Tibial nerve (tissue), 4 donors: ENCODE measurements at regions not wholly inside any gene's neighbourhood (a gene's known extent, or its start where the extent isn't known, plus 50 kb on each side); places are given as distances from the start of the nearest gene placed in this dataset.

Experiments
- EP300 ChIP-seq, 2 donors: sonication (generic); formaldehyde crosslinking; IDR thresholded peaks; one replicate each; pipeline ENCODE4 v1.6.1; 2017; ENCODE audit warnings: antibody characterized with exemption in 2 of 2, mild to moderate bottlenecking in 1 of 2
- POLR2A ChIP-seq, 2 donors: fragments of 450-650 bp; IDR thresholded peaks; one replicate each; pipeline ENCODE4 v1.6.1; 2017; ENCODE audit warnings: antibody characterized with exemption in 2 of 2, mild to moderate bottlenecking in 2 of 2, moderate library complexity in 2 of 2
- TF ChIP-seq, protein P1 (sequence below), 5 experiments: fragments of 200-600 bp in 3 of 5; fragments of 450-650 bp in 2 of 5; sonication (generic) in 3 of 5; IDR thresholded peaks; one replicate each; pipeline ENCODE4 v1.5.1; 2016 to 2019; ENCODE audit warnings: antibody characterized with exemption in 5 of 5, mild to moderate bottlenecking in 3 of 5, moderate library complexity in 2 of 5

DNA sequence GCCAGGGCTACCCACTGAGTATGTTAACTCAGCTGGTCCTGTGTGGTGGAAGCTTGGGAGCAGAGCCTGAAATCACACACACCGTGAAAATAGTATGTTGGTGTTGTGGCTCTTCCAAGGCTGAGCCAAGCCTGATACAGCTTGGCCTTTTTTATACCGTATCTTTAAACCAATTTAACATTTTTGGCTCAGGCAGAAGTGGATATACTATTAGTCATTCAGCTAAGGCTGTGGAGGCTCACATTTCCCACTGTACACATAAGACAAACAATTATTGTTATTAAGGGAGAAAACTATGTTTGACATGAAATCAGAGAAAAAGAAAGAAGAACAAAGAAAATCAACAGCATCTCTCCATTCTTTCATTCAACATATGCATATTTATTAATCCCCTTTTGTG lies 159.0 kb downstream of the BCL11A start:
- TF ChIP-seq, protein P1, sequence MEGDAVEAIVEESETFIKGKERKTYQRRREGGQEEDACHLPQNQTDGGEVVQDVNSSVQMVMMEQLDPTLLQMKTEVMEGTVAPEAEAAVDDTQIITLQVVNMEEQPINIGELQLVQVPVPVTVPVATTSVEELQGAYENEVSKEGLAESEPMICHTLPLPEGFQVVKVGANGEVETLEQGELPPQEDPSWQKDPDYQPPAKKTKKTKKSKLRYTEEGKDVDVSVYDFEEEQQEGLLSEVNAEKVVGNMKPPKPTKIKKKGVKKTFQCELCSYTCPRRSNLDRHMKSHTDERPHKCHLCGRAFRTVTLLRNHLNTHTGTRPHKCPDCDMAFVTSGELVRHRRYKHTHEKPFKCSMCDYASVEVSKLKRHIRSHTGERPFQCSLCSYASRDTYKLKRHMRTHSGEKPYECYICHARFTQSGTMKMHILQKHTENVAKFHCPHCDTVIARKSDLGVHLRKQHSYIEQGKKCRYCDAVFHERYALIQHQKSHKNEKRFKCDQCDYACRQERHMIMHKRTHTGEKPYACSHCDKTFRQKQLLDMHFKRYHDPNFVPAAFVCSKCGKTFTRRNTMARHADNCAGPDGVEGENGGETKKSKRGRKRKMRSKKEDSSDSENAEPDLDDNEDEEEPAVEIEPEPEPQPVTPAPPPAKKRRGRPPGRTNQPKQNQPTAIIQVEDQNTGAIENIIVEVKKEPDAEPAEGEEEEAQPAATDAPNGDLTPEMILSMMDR (IDR thresholded peaks at IDR 0.05) = no peak
- TF ChIP-seq POLR2A (IDR thresholded peaks at IDR 0.05) = no peak
- no peak for TF ChIP-seq EP300 (IDR thresholded peaks at IDR 0.05)
